ENCODE measurements at regions not wholly inside any gene's neighbourhood (a gene's known extent, or its start where the extent isn't known, plus 50 kb on each side); places are given as distances from the start of the nearest gene placed in this dataset.

DNA sequence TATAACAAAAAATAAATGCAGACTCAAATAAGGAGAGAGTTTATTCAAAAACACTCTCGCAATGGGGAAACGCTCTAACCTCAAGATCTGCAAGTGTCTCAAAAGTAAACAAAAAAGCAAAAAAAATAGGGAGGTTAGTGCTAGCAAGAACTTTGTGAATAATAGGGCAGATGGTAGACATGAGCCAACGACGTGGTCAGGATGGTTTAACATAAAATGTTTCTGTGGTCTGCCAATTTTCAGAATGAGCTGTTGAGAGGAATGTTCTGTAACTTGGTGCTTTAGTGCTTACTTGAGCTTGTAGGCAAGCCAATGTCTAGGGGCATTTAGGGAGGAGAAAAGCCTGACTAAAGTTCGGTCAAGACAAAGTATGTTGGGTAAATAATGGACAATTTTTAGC is 1813.9 kb upstream of the CDH6 start:
- no peak for DNase-seq

DNA sequence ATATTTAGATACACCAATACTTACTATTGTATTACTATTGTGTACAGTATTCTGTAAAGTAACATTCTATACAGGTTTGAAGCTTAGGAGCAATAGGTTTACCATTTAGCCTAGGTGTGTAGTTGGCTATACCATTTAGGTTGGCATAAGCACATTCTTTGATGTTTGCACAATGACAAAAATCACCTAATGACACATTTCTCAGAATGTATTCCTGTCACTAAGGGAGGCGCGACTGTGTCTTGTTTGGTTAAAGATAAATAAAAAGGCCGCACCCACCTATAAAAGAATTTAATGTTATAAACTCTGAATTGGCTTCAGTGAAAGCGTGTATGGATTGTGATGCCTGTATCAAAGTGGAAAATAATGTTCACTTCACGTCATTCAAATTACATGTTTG is 1815.4 kb upstream of the CDH6 start:
- DNase-seq: no peak

DNA sequence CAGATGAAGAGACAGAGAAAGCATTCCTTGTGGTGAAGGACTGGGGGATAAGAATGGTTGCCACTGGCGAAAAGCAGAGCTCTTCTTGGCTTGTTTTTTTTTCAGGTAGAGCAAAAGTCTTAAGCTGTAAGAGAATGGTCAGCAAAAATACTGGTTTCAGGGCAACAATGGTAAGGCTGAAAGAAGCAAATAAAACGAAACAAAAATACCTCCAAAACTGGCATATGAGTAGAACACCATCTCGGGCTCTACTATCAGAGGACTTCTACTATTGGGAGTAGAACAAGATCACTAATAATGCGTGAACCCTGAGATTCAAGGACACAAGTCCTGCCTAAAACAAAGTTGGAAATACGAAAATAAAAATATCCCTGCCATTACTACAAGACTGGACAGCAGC is 1823.2 kb upstream of the CDH6 start:
- no peak for DNase-seq

DNA sequence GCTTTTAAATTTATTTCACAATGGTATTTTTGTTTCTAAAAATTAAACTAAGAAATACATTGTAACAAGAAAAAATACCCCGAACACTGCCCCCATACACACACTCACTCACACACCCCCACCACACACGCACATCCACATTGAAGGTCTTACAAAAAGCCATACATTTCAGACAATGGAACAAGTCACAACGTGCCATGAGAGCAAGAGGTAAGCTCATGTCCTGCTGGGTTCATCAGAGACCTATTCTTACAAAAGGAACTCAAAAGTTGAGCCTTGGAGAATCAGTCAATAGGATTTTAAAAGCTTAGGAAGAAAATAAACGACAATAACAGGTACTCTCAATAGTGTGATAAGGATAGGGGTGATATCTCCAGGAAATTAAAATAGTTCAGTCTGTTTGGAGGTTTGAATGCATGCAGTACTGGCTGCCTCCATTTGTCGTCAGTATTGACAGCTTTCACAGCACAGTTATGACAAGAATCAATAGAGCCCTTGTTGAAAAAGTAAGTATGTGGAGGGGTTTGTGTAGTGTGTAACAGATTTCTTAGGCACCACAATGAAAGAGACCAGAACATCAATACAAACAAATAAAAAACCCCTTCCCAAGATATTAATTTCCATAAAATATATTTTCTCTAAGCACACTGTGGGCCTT is 1826.2 kb upstream of the CDH6 start:
- DNase-seq: no peak

DNA sequence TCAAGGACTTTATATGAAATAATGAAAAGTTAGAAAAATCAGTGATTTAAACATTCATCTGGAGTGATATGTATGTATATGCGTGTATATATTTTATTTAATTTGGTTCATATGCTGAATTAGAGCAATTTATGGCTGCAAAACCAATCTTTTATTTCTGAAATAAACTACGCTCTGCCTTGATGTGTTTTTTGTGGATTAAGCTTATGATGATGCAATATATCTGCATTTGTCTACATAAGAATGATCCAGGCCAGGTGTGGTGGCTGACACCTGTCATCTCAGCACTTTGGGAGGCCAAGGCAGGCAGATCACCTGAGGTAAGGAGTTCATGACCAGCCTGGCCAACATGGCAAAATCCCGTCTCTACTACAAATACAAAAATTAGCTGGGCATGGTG is 1842.3 kb upstream of the CDH6 start:
- DNase-seq: no peak

DNA sequence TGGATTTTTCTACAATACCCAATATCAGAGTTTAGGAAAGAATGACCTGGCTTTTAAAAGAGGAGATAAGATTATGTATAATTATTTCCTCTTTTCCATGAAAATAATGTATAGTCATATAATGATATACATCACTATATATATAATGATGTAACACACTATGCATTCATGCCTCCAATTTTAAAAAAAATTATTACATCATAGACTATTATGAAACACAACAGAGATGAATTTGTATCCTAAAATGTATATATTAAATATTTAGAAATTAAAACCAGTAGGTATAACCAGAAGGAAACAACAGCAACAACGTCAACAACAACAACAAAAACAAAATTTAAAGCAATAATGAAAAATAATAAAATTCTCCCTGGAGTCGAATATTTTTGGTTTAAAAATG is 1856.5 kb upstream of the CDH6 start:
- DNase-seq: no peak

DNA sequence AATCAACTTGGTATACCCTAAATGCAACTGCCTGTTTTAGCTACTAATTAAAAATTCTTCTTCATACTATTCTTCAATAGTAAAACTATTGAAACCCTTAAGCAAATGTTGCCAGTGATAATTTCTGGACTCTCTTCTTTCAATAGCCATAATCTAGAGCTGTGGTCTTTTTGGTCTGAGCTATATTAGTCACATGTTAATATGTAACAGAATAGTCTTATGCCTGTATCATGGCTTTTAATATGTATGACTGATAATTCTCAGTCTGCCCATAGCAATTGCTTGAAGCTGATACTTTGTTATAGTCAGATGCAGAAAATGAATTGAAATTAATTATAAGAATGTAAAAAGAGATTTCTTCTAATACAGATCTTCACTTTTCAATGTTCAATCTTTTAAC is 1871.9 kb upstream of the CDH6 start:
- DNase-seq: no peak

DNA sequence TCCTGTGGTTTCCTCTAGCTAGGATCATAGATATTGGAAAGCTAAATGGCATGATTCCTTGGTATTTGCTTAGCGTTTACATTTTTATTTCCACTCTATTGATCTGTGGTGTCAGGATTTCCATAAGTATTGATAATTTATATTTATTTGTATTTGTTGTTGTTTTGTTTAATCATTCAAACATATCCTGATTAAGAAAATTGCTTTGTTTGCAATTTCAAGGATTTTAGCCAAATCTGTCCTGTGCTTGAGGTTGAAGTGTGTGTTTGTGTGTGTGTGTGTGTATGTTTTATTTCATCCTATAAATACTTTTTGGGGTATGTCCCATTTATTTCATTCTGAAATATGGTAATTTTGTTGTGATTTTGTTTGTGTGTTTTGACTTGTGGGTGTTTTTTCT is 1884.1 kb upstream of the CDH6 start:
- no peak for DNase-seq

DNA sequence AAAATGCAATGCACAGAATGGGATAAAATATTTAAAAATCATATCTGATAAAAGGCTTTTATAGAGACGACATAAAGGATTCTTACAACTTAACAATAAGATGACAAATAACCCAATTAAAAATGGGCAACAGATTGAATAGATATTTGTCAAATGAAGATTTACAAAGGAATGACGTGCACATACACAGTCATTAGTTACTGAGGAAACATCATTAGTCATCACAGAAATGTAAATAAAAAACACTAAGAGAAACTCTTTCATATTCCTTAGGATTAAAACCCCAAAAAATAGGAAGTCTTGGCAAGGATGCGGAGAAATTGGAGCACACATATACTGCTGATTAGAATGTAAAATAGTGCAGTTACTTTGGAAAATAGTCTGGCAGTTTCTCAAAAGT is 1886.0 kb upstream of the CDH6 start:
- DNase-seq: no peak

DNA sequence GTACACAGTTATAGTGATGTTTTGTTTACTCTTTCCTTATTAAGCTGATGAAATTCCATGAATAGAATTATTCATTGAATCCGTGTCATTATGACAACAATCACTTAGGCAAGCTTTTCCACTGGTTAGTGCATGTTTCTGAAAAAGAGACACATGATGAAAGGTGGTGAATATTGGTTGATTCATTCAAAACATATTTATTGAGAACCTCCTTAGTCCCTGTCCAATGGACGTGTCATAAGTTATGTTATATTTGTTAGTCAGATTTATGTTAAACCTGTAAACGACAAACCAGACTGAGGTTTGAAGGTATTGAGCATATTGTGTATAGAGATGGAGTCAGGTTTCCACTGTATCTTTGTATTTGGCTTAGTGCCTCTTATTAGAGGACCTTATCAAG is 1888.9 kb upstream of the CDH6 start:
- no peak for DNase-seq

DNA sequence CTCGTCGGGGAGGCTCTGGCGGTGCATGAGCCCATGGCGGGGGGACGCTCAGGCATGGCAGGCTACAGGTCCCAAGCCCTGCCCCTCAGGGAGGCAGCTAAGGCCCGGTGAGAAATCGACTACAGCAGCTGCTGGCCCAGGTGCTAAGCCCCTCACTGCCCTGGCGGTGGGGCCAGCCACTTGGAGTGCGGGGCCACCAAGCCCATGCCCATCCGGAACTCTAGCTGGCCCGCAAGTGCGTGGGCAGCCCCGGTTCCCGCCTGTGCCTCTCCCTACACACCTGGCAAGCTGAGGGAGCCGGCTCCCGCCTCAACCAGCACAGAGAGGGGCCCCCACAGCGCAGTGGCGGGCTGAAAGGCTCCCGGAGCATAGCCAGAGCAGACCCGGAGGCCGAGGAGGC is 1896.9 kb upstream of the CDH6 start:
- DNase-seq: no peak

DNA sequence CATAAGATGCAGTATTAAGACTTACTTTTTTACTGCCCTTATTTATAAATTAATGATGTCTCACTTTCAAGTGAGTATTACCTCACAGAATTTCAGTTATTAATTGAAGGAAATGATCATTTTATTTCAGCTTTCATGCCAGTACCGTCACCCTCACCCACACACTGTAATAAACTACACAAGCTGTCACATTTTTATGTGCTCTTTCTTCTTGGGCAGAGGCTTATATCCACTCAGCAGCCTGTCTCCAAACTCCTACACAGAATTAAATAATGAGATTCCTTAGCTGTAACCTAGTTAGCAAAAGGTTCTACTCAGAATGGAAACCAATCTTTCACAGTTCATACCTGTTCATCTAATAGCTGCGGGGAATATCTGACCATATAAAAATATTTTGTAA is 1915.8 kb upstream of the CDH6 start:
- DNase-seq: no peak

DNA sequence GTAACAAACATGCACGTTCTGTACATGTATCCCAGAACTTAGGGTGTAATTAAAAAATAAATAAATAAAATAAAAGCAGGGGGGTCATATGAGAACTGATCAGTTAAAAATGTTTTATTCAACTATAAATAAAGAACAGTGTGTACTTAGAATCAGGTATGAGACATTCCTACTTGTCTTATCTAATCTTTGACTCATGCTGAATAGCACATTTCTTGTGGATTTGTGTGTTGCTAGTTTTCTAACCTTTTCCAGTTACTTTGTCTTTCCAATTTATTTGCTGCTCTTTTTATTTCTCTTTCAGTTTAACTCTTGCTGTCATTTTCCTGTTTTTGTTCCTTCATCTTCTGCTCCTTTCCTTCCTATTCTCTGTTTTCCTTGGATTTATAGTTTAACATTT is 1917.1 kb upstream of the CDH6 start:
- DNase-seq: no peak

DNA sequence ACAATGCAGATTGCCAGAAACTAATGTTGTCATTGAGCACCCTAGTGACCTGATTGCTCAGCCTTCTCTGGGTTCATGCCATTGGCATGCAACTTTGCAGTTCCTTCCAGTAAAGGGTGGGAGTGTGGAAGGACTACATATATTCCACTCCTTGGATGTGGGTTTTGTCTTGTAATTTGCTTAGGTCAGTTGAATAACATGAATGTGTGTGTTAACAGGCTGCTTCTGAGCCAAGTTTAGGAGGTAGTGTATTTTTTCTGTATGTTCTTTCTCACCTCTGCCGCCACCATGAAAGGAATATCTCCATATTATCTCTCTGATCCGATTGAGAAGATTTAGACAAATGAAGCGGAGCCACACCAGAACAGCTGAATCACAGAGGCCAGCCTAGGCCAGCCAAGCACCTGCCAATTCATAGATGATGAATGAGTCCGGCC is 1929.6 kb upstream of the CDH6 start:
- DNase-seq: no peak

DNA sequence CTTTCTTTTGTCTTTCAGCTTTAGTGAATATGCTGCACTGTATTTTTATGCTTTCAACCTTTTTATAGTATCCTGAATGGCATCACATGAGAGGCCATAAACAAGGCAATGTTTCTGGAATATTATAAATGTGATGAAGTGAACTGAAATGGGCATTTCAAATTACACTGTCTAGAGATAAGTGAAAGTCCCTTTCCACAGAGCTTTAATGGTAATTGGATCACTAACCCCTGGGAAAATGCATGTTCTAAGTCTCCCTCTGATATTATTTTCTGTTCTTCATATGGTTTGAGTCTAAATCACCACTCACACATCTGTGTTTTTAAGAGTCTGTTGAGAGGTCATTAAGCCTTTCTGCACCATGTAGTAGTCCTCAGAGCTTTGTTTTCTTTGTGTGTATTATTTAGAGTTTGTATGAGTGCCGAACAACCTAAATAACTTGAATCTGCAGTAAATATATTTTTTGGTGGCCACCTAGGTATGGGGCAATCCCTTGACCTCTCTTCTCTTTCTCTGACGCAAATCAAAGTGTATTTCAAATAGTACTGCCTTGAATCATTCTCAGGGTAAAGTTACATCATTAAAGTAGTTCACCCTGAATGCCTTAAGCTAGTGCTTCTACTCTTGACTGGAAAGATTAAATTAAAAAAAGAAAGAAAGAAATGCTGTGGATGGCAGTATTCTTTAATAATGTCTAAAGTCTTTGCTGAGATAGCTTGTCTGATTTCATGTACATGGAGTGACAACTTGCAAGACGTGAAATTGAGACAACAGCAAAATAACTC is 1931.0 kb upstream of the CDH6 start:
- DNase-seq: no peak

DNA sequence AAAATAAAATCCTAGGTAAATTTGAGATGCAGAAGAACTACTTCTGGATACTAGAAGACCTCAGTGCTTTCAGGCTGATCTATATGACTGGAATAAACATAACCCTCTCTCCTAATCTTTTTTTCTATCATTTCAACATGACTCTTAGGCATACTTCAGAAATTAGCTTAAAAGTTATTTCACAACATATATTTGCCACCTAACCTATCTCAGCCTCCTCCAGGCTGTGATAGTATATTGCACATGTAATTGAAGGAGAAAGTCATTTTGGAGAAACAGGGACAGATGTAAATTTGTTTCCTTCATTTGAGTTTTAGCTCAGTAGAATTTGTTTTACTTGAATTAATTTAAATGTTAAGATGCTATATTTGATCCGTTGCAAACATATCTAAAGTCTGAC is 1932.3 kb upstream of the CDH6 start:
- no peak for DNase-seq

DNA sequence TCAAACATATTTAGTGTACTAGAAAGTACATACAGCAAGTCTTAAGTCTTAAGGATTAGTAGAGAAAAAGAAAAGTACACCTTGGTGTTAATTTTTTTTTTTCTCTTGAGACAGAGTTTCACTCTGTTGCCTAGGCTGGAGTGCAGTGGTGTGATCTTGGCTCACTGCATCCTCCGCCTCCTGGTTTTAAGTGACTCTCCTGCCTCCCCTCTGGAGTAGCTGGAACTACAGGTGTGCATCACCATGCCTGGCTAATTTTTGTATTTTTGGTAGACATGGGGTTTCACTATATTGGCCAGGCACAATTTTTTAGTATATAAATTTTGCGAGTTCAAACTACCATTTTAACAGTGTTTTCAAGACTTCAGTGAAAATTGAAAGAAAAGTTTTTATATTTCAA is 1941.1 kb upstream of the CDH6 start:
- DNase-seq: no peak

DNA sequence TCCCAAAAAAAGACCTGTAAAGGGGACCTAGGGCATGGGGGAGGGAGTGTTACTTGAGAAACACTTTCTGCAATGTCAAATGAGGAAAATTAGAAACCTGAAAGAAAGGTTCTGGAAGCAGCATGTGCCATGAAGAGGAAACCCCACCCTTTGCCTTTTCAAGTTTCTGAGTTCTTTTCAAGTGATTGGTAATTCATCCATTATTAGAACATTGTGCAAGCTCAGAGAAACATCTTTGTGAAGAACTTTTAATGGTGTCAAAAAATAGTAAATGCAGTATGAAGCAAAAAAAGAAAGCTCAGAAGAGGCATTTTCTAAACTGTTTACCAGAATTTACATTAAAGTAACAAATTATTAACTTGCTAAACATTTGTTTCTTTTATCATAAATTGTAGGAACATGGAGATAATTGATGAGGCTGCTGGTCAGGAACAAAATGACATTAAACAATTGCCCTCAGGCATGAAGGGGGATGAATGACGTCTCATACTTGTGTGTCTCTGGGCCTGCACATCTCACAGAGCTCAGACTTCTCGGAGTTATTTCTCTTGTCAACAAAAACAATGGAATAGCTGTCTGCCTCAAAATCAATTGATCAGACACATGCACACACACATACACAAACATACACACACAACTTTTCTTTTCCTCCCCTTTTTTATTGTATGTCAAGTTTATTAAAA is 1946.0 kb upstream of the CDH6 start:
- no peak for DNase-seq

DNA sequence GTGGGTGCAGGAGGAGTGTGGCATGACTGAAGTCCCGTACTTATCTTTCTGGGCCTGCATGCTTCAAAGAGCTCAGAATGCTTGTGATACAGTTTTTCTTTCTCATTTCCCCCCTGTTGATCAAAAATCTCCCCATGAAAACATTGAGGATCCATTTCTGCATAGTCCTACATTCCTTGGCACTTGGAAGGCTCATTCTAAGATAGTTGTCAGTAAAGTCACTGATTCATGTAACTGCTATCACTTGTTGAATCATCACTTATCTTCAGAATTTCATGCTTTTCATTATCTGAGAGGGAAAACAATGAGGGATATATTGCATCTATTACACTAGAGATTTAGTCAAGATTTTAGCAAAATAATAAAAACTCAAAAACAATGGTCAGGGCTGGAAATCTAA is 1953.1 kb upstream of the CDH6 start:
- peak; percentile 0 for DNase-seq

DNA sequence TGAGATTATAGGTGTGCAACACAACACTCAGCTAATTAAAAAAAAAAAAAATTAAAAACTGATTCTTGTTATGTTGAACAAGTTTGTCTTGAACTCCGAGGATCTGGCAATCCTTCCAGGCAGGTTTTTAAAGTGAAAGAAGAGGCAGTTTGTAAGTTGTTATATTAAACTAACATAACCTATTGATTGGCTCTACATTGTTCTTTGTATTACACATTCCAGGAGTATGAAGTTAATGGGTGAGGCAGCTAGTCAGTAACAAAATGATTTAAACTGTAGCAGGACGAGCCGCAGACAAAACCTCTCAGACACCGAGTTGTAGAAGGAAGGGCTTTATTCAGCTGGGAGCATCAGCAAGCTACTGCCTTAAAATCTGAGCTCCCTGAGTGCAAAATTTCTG is 1953.9 kb upstream of the CDH6 start:
- no peak for DNase-seq

DNA sequence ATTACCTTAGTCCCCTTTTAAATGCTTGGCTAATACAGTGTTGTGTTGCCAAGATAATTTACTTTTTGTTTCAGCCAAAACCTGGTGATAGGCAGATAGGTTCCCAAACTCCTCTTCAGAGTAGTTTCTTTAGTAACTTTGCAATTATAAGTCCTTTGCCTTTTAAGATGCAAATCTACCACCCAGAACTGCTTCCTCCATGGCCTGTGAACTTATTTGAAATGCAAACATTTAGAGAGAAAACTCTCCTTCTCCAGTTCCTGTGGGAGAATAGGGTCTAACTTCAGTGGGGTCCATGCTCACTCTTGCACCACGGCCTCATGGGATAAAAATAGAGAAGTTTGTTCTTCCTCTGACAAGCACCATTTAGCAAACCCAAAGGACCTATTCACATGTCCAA is 1955.4 kb upstream of the CDH6 start:
- no peak for DNase-seq

DNA sequence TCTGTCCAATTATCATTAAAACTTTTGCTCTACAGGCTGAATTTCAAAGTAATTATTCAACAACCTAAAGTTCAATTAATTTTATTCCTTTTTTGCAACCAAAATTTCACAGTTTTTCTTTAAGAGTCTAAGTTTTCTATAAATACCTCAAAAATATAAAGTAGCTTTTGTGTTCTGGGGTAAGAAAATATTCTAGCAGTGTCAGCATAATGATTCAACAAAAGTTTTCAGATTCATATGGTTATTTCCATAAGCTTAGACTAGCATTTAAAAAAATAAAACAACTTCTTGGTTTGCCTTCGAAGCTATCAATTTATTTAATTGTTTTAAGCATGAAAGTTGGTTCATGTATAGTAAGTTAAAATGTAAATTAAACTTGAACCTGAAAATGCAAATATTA is 1962.3 kb upstream of the CDH6 start:
- no peak for DNase-seq

DNA sequence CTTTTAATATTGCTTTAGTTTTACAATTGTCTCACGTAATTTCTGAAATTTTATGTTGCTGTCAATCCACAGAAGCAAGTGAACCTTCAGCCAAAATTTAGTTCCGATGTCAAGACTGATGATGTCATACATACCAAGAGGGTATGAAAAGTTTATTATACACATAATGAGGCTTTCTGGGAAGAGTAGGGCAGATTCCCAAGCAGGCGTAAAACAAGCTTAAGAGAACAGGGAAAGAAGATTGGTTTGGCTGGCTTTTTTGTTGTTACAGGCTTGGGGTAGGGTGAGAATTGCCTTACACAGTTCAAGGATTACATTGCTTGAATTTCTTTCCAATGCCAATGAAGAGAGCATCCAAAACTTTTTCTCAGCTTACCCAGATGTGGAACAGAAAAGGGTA is 1962.9 kb upstream of the CDH6 start:
- no peak for DNase-seq

DNA sequence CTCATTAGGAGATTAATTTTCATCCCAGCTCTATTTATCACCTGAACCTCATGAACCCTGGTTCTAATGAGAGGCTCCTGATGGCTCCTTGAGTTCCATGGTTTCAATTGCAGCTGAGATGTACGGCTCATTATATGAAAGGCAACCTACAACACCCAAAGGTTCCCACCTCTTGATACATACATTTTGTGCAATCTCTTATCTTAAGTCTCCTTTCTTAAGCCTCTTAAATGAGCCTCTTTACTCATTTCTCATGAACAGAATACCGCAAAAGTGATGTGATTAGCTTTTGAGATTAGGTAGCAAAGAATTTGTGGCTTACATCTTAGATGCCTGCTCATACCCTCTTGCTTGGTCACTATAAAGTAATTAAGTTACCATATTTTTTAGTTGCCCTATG is 1964.0 kb upstream of the CDH6 start:
- DNase-seq: no peak
